ENCODE measurements at regions not wholly inside any gene's neighbourhood (a gene's known extent, or its start where the extent isn't known, plus 50 kb on each side); places are given as distances from the start of the nearest gene placed in this dataset.

- TF ChIP-seq POLR2AphosphoS5 (IDR thresholded peaks at IDR 0.05; ENCODE audit: low read depth): no peak
- no peak for TF ChIP-seq GABPA (IDR thresholded peaks at IDR 0.05; ENCODE audit: low read depth)
- no peak for TF ChIP-seq CTCF (IDR thresholded peaks at IDR 0.05; ENCODE audit: insufficient read depth, low read length)
- TF ChIP-seq, protein P1, sequence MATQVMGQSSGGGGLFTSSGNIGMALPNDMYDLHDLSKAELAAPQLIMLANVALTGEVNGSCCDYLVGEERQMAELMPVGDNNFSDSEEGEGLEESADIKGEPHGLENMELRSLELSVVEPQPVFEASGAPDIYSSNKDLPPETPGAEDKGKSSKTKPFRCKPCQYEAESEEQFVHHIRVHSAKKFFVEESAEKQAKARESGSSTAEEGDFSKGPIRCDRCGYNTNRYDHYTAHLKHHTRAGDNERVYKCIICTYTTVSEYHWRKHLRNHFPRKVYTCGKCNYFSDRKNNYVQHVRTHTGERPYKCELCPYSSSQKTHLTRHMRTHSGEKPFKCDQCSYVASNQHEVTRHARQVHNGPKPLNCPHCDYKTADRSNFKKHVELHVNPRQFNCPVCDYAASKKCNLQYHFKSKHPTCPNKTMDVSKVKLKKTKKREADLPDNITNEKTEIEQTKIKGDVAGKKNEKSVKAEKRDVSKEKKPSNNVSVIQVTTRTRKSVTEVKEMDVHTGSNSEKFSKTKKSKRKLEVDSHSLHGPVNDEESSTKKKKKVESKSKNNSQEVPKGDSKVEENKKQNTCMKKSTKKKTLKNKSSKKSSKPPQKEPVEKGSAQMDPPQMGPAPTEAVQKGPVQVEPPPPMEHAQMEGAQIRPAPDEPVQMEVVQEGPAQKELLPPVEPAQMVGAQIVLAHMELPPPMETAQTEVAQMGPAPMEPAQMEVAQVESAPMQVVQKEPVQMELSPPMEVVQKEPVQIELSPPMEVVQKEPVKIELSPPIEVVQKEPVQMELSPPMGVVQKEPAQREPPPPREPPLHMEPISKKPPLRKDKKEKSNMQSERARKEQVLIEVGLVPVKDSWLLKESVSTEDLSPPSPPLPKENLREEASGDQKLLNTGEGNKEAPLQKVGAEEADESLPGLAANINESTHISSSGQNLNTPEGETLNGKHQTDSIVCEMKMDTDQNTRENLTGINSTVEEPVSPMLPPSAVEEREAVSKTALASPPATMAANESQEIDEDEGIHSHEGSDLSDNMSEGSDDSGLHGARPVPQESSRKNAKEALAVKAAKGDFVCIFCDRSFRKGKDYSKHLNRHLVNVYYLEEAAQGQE (IDR thresholded peaks at IDR 0.05; ENCODE audit: insufficient replicate concordance, low read depth): no peak
- TF ChIP-seq SPI1 (IDR thresholded peaks at IDR 0.05; ENCODE audit: borderline replicate concordance, low read depth): no peak
- no peak overlapping the region for H3K27ac ChIP-seq (replicated peaks)
- peak; percentile 4 to 12 for DNase-seq (ENCODE audit: low read depth in 1 of 2, low spot score in 1 of 2)
- no peak overlapping the region for H3K4me3 ChIP-seq (replicated peaks; ENCODE audit: insufficient read depth, low read length)
- no peaks in the 10 kb centered on the region for H3K27me3 ChIP-seq (ENCODE audit: insufficient read depth, poor library complexity, severe bottlenecking)
These were observed 171.1 kb downstream of the FOXA2 start for GRCh38 chr20:22412977-22413868.

DNA sequence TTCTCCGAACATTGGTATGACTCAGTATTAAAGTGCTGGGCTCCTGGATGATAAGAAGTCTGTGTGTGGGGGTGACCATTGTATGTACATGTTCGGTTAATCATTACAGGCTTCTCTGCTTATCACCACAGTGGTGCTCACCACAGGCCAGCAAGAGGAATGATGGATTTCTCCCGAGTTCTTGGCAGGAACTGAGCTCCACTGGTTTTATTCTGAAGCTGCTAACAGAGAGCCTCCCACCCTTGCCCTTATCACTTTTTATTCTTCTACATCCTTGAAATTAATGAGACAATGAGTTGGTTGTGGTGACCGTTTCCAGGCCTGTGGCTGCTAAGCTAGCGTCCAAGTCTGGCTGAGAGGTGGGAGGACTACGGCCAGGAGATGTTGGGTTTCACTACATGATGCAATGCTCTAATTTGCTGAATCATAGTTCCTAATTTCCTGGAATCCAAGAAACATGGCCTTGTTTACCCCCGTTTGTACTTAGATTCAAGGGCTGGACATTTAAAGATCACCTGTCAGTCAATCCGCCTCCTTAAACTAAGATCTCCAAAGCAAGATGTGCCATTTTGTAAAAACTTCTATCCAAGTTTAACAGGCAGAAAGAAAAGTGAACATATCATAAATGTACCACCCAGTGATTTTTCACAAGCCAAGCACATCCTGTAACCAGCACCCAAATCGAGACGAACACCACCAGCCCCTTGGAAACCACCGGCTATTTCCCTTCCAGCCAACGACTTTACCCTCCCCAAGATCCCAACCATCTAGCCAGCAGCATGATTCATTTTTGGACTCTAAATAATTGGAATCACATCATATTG, 172.5 kb downstream of the FOXA2 start:
- Histone ChIP-seq H3K27me3 (ENCODE audit: insufficient read depth, poor library complexity, severe bottlenecking) (no peaks in the 10 kb centered on the region), H3K27ac (replicated peaks) (no peak overlapping the region), H3K4me3 (replicated peaks; ENCODE audit: insufficient read depth, low read length) (no peak overlapping the region)
- TF ChIP-seq SPI1 (IDR thresholded peaks at IDR 0.05; ENCODE audit: borderline replicate concordance, low read depth): no peak
- TF ChIP-seq CTCF (IDR thresholded peaks at IDR 0.05; ENCODE audit: insufficient read depth, low read length): no peak
- TF ChIP-seq GABPA (IDR thresholded peaks at IDR 0.05; ENCODE audit: low read depth): no peak
- TF ChIP-seq, protein P1 (IDR thresholded peaks at IDR 0.05; ENCODE audit: insufficient replicate concordance, low read depth): no peak
- TF ChIP-seq POLR2AphosphoS5 (IDR thresholded peaks at IDR 0.05; ENCODE audit: low read depth): no peak
- DNase-seq (ENCODE audit: low read depth in 1 of 2, low spot score in 1 of 2): no peak

GRCh38 chr20:22411286-22411626, 173.1 kb downstream of the FOXA2 start:
- no peak overlapping the region for H3K4me3 ChIP-seq (replicated peaks; ENCODE audit: insufficient read depth, low read length)
- no peak for DNase-seq (ENCODE audit: low read depth in 1 of 2, low spot score in 1 of 2)
- no peak for TF ChIP-seq SPI1 (IDR thresholded peaks at IDR 0.05; ENCODE audit: borderline replicate concordance, low read depth)
- no peak for TF ChIP-seq CTCF (IDR thresholded peaks at IDR 0.05; ENCODE audit: insufficient read depth, low read length)
- TF ChIP-seq GABPA (IDR thresholded peaks at IDR 0.05; ENCODE audit: low read depth): no peak
- no peak for TF ChIP-seq POLR2AphosphoS5 (IDR thresholded peaks at IDR 0.05; ENCODE audit: low read depth)
- TF ChIP-seq, protein P1 (IDR thresholded peaks at IDR 0.05; ENCODE audit: insufficient replicate concordance, low read depth): no peak
- no peaks in the 10 kb centered on the region for H3K27me3 ChIP-seq (ENCODE audit: insufficient read depth, poor library complexity, severe bottlenecking)
- H3K27ac ChIP-seq (replicated peaks): no peak overlapping the region

Measured in HL-60 (cell line).